ENCODE measurements at regions not wholly inside any gene's neighbourhood (a gene's known extent, or its start where the extent isn't known, plus 50 kb on each side); places are given as distances from the start of the nearest gene placed in this dataset.
A peak's percentile ranks its signal among the peaks of the same experiment; 100 is the strongest.
"Not testable (repeated sequence)": the region's sequence is repeated elsewhere in the genome, so short reads cannot be mapped to it uniquely, and the experiment has no call there.

GRCh38 chr1:185439727-185440415 is 122.8 kb upstream of the IVNS1ABP start:
- DNase-seq (ENCODE audit: low read depth) = peak; percentile 86

GRCh38 chr1:185438936-185439335 is 121.9 kb upstream of the IVNS1ABP start:
- no peak for DNase-seq (ENCODE audit: low read depth)

GRCh38 chr1:185435696-185436379 is 118.8 kb upstream of the IVNS1ABP start:
- DNase-seq (ENCODE audit: low read depth) = no peak

GRCh38 chr1:185434721-185435120 is 117.7 kb upstream of the IVNS1ABP start:
- DNase-seq (ENCODE audit: low read depth) = no peak

- no peak for DNase-seq (ENCODE audit: low read depth)
Observed at GRCh38 chr1:185433667-185434066, 116.6 kb upstream of the IVNS1ABP start.

GRCh38 chr1:185432948-185433347 is 115.9 kb upstream of the IVNS1ABP start:
- DNase-seq (ENCODE audit: low read depth) = no peak

GRCh38 chr1:185431612-185432011 is 114.6 kb upstream of the IVNS1ABP start:
- DNase-seq (ENCODE audit: low read depth) = no peak

GRCh38 chr1:185429668-185430067 is 112.6 kb upstream of the IVNS1ABP start:
- not testable (repeated sequence) for DNase-seq (ENCODE audit: low read depth)

- no peak for DNase-seq (ENCODE audit: low read depth)
Observed at GRCh38 chr1:185427776-185428175, 110.7 kb upstream of the IVNS1ABP start.

- no peak for DNase-seq (ENCODE audit: low read depth)
Observed at GRCh38 chr1:185427264-185427663, 110.2 kb upstream of the IVNS1ABP start.

- DNase-seq (ENCODE audit: low read depth) = peak; percentile 40
Observed at GRCh38 chr1:185426848-185427247, 109.8 kb upstream of the IVNS1ABP start.

- DNase-seq (ENCODE audit: low read depth) = no peak
Observed at GRCh38 chr1:185425163-185425562, 108.1 kb upstream of the IVNS1ABP start.

- no peak for DNase-seq (ENCODE audit: low read depth)
Observed at GRCh38 chr1:185421485-185422107, 104.6 kb upstream of the IVNS1ABP start.

- DNase-seq (ENCODE audit: low read depth) = no peak
Observed at GRCh38 chr1:185420588-185421081, 103.6 kb upstream of the IVNS1ABP start.

- no peak for DNase-seq (ENCODE audit: low read depth)
Observed at GRCh38 chr1:185419718-185420117, 102.7 kb upstream of the IVNS1ABP start.

GRCh38 chr1:185418472-185418871 is 101.4 kb upstream of the IVNS1ABP start:
- DNase-seq (ENCODE audit: low read depth) = no peak

GRCh38 chr1:185412385-185413087 is 95.5 kb upstream of the IVNS1ABP start:
- DNase-seq (ENCODE audit: low read depth) = no peak

GRCh38 chr1:185409763-185410528 is 92.9 kb upstream of the IVNS1ABP start:
- DNase-seq (ENCODE audit: low read depth) = no peak

- no peak for DNase-seq (ENCODE audit: low read depth)
Observed at GRCh38 chr1:185409345-185409744, 92.3 kb upstream of the IVNS1ABP start.

- DNase-seq (ENCODE audit: low read depth) = peak; percentile 17
Observed at GRCh38 chr1:185408700-185409270, 91.7 kb upstream of the IVNS1ABP start.

GRCh38 chr1:185406691-185407009 is 89.6 kb upstream of the IVNS1ABP start:
- no peak for DNase-seq (ENCODE audit: low read depth)

Measured in Daoy (cell line).